ENCODE measurements at regions not wholly inside any gene's neighbourhood (a gene's known extent, or its start where the extent isn't known, plus 50 kb on each side); places are given as distances from the start of the nearest gene placed in this dataset.

DNA sequence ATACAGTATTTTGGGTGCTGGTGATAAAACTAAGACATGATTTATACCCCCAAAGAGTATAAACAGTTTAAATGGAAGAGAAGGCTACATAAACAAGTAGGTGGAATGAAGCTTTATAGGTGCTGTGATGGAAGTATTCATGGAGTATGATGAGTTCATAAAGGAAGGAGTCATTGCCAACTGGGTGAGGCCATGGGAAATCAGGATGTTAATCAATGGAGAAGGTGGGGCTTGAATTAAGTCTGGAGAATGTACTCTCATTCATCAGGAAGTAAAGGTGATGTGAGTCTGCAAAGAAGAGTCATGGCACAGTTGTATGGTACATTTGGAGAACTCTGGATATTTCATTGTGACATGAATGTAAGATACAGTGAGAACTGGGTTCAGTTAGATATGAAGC lies 147.5 kb upstream of the MME start:
- no peak for TF ChIP-seq ZFX (IDR thresholded peaks at IDR 0.05)
- TF ChIP-seq, protein P1, sequence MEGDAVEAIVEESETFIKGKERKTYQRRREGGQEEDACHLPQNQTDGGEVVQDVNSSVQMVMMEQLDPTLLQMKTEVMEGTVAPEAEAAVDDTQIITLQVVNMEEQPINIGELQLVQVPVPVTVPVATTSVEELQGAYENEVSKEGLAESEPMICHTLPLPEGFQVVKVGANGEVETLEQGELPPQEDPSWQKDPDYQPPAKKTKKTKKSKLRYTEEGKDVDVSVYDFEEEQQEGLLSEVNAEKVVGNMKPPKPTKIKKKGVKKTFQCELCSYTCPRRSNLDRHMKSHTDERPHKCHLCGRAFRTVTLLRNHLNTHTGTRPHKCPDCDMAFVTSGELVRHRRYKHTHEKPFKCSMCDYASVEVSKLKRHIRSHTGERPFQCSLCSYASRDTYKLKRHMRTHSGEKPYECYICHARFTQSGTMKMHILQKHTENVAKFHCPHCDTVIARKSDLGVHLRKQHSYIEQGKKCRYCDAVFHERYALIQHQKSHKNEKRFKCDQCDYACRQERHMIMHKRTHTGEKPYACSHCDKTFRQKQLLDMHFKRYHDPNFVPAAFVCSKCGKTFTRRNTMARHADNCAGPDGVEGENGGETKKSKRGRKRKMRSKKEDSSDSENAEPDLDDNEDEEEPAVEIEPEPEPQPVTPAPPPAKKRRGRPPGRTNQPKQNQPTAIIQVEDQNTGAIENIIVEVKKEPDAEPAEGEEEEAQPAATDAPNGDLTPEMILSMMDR (conservative IDR thresholded peaks at IDR 0.05): no peak
